HG03571 (cell line): ENCODE measurements at regions not wholly inside any gene's neighbourhood (a gene's known extent, or its start where the extent isn't known, plus 50 kb on each side); places are given as distances from the start of the nearest gene placed in this dataset.

Experiments
- ATAC-seq: cut with Tn5 transposase; IDR thresholded peaks from one replicate; pipeline ENCODE4 v1.9.1; 2021; ENCODE audit not compliant: unreplicated experiment

DNA sequence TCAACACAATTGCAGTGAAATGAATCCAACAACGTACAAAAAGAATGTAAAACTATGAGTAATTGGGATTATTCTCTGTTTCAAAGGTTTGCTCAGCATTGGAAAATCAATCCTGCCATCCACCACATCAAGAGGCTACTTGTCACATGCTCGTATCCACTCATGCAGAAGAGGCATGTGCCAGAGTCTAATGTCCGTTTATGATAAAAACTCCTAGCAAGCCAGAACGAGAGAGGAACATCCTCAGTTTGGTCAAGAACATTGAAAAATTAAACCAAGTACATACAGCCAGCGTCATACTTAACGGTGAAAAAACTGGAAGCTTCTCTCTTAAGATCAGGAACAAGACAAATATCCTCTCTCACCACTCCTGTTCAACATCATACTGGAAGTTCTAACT is 563.9 kb upstream of the TMEM132C start:
- ATAC-seq, result no peak

DNA sequence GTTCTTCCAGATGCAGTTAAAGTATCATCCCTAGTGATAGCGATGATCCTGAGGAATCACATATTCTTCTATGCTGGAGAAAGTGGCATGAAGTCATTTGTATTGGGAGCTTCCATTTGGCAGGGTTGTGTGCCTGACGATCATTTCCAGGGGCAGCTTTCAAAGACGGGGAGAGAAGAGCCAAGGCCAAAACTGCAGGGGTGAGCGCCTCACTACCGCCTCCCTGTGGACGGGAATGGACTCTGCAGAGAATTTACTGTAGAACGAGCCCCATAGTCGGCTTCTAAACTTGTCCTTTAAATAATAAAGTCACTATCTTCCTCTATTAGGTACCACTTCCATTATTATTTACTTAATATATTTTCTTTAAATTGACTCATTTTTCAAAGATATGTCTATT is 555.9 kb upstream of the TMEM132C start:
- no peak for ATAC-seq

DNA sequence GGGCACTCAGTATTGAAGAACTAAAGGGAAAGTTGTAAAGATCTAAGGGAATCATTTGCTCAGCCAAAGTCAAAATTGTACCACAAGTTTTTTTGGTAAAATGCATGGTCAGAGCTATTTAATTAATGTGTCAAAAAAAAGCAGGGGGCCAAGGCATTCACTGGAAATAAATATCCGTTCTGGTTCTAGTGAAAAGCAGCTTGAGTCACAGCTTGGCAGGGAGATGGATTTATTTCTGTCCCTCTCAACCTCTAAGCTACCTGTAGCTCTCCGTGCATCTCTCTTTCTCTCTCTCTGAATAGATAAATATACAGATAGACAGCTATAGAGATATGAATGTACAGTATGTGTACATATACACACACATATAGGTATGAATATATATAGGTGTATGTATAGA is 554.4 kb upstream of the TMEM132C start:
- no peak for ATAC-seq

DNA sequence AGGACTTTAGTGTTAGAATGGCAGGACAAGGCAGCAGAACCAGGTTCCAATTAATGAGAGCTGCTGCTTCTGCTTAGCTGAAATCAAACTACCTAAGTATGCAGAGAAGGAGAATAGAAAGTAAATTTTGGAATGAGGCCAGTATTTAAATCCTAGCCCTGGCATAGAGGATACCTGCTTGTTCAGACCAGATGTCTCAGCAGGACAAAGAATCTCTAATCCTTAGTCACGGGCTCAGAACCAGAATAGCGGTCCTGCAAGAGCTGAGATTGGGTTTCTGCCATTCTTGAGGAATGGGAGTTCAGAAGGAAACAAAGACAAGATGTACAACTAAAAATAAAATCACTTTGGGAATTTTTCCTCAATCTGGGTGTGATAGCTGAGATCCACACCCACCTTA is 550.8 kb upstream of the TMEM132C start:
- no peak for ATAC-seq

GRCh38 chr12:127717278-127717677 is 549.7 kb upstream of the TMEM132C start:
- ATAC-seq, result no peak

- ATAC-seq, result no peak
Measured at GRCh38 chr12:127720334-127720733, 546.6 kb upstream of the TMEM132C start.

GRCh38 chr12:127722611-127723010 is 544.4 kb upstream of the TMEM132C start:
- no peak for ATAC-seq

GRCh38 chr12:127723251-127723650 is 543.7 kb upstream of the TMEM132C start:
- no peak for ATAC-seq

DNA sequence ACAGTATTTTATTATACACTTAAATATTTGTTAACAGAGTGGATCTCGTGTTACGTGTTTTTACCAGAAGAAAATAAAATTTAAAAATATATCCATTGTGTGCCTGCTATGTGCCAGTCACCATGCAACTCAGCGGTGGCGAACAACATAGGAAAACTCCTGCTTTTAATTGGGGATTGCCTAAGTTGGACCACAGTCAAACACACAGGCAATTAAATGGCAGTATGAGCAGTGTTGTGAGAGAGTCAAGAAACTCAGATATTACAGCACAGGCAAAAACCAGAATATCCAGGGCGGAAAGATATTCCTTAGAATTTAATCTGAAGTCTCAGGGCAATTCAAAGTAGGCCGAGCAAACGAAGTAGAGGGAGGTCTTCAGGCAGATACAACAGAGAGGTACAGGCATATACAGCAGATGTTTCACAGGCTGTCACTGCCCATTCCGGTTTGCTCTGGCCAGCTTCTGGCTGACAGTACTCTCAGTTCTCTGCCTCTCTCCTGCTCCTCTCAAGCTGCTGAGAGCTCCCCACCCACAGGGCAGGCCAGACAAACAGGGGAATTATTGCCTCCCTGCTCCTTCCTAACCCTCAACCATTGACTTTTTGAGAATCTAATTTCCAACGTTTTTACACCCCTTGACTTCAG is 540.2 kb upstream of the TMEM132C start:
- ATAC-seq, result no peak

DNA sequence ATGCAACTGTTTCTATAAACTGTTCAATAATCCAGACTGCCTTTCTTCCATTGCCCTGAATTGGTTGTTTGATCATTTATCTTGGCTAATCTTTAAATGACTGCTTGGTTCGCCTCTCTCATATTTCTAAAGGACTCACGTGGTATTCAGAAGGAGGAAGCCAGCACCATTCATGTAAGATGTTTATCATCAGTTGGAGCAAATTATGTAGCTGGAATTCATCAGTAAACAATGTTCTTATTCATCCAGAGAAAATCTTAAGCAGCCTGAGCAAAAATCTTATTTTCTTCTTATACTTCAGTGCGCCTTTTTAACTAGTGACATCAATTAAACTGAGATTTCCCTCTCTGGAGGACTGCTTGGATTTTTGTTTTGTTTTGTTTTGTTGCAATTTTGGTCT is 538.7 kb upstream of the TMEM132C start:
- no peak for ATAC-seq

DNA sequence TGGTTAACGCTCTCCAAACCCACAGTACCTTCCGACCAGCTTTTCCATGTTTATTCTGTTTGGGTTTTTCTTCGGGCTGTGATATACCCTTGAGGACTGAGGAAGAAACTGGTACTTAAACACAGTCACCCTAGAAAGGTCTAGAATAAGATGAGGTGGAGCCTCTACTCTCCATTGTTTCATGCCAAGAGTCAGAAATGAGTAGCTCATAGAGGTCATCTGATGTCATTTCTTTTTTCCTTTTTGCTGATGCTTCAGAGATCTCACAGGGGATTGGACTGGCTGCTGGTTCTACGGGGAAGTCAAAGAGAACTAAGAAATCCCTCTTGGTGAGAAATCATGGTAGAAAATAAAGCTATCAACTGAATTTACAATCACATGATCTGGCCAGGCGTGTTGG is 538.2 kb upstream of the TMEM132C start:
- no peak for ATAC-seq

DNA sequence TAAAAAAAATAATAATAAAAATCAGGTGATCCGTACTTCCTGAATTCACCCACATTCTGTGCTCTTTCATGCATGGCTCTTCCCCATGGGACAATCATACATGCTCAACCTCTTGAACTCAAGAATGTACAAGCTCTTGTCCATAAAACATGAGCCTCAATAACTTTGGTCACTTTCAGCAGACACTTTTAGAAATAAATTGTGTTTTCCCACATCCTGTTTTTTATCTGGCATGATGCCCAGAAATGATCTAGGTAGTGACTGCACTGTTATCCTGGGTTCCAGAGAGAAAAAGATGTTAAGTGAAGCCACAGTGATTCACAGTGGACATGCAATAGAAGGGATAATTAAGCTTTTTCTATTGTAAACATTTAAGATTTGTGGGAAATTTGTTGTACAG is 537.6 kb upstream of the TMEM132C start:
- ATAC-seq, result no peak

DNA sequence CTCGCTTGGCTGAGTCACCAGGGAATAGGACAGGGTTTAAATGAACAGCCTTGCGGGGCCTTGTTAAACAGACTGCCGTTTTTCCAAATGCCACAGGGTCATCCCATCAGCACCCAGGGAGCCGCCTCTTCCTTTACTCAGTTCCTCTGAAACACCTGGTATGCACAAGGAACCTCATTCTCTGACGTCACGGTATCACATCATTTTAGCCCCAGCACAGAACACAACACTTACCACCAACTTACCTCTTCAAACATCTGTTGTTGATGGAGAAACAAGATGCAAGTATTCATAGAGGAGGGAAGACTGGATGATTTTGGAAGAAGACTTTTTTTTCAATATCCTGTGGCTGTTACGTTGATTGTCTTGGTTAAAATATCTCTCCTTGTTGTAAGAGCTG is 535.3 kb upstream of the TMEM132C start:
- no peak for ATAC-seq

DNA sequence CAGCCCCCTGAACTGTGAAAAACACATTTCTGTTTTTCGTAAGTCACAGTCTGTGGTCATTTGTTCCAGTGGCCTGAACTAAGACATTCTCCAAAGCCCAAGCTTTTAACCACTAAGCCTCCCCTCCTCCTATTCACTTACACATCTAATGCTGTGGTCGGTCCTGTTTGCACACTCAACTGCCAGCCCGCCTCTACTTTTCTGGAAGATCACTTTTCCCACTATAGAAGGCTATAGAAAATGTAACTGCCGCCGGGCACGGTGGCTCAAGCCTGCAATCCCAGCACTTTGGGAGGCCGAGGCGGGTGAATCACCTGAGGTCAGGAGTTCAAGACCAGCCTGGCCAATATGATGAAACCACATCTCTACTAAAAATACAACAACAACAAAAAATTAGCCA is 524.7 kb upstream of the TMEM132C start:
- ATAC-seq, result no peak

DNA sequence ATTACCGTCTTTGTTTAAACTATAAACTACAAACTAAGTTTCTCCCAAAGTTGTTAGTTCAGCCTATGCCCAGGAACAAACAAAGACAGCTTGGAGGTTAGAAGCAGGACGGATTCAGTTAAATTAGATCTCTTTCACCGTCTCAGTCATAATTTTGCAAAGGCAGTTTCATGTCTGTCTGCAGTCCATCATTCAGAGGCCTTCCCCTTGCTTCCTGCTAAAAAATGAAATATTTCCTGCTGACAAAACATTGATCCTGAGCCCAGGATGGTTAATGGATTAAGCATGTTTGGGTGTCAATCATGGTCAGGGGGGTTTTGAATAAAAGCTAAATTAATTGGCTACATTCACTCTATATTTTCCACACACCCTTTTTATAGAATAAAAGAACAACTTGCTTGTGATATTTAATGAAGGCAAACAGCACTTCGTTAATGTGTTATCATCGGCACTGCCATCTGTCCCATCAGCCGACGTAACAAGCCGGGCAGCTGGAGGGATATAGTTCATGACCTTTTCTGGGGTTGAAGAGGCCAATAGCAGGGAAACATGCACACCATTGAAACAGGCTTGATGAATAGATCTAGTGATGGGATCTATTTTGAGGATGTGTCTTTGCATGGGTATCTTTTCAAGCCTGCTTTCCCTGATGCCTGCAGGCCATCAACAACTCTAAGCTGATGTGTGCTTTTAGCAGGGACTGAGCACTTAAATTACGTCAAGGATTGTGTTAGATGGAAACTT is 521.3 kb upstream of the TMEM132C start:
- no peak for ATAC-seq

- no peak for ATAC-seq
Measured at GRCh38 chr12:127749416-127749815, 517.6 kb upstream of the TMEM132C start.

GRCh38 chr12:127750076-127750840 is 516.7 kb upstream of the TMEM132C start:
- ATAC-seq, result no peak

GRCh38 chr12:127752802-127753201 is 514.2 kb upstream of the TMEM132C start:
- no peak for ATAC-seq

DNA sequence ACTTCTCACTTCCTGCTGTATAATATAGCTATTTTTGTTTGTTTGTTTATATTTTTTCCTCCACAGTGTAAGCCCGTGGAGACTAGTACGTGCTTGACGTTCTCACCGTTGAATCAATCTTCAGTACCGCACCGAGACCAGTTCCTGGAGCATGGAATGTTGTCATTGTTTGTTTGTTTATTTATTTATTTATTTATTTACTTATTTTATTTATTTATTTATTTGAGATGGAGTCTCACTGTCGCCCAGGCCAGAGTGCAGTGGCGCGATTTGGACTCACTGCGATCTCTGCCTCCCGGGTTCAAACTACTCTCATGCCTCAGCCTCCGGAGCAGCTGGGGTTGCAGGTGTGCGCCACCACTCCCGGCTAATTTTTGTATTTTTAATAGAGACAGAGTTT is 506.6 kb upstream of the TMEM132C start:
- no peak for ATAC-seq

GRCh38 chr12:127760996-127761395 is 506.0 kb upstream of the TMEM132C start:
- ATAC-seq, result no peak

- no peak for ATAC-seq
Measured at GRCh38 chr12:127761880-127762279, 505.1 kb upstream of the TMEM132C start.

- ATAC-seq, result no peak
Measured at GRCh38 chr12:127767656-127768055, 499.3 kb upstream of the TMEM132C start.
